Kidney (tissue), 13 donors: ENCODE measurements at regions not wholly inside any gene's neighbourhood (a gene's known extent, or its start where the extent isn't known, plus 50 kb on each side); places are given as distances from the start of the nearest gene placed in this dataset.

Experiments
- DNase-seq, 5 donors: peaks; one replicate each; pipeline ENCODE4 v3.0.0-alpha.2; 2013 to 2020
- FAIRE-seq: peaks from 2 replicates; lab custom pipeline; 2012; peaks lifted over from hg19 to GRCh38; lab: Jason Lieb, UNC
- H3K27ac ChIP-seq, 2 donors: one replicate each; pipeline ENCODE4 v1.7.0; 2013; ENCODE audit warnings: low read depth in 2 of 2, low read length in 2 of 2, inconsistent platforms in 1 of 2
- H3K27me3 ChIP-seq: one replicate; pipeline ENCODE4 v1.7.1; 2013; ENCODE audit warnings: low read length, inconsistent platforms; ENCODE audit not compliant: control insufficient read depth, insufficient read depth
- H3K36me3 ChIP-seq, 3 donors: one replicate each; pipeline versions ENCODE4 v1.7.0 to v1.7.1; 2013; ENCODE audit warnings: low read length in 3 of 3, control low read depth in 1 of 3, inconsistent platforms in 1 of 3; ENCODE audit not compliant: insufficient read depth in 3 of 3, control insufficient read depth in 2 of 3
- H3K4me1 ChIP-seq, 3 donors: one replicate each; pipeline versions ENCODE4 v1.7.0 to v1.7.1; 2013; ENCODE audit warnings: low read length in 3 of 3, inconsistent platforms in 1 of 3, low read depth in 1 of 3; ENCODE audit not compliant: control insufficient read depth in 2 of 3, insufficient read depth in 2 of 3
- H3K4me3 ChIP-seq, 3 donors: one replicate each; pipeline versions ENCODE4 v1.7.0 to v1.8.1; 2013; ENCODE audit warnings: low read length in 3 of 3, control low read depth in 1 of 3, inconsistent platforms in 1 of 3
- H3K9ac ChIP-seq, 3 donors: one replicate each; pipeline versions ENCODE4 v1.7.0 to v1.7.1; 2013; ENCODE audit warnings: low read length in 3 of 3, control low read depth in 1 of 3, inconsistent platforms in 1 of 3
- H3K9me3 ChIP-seq, 3 donors: one replicate each; pipeline versions ENCODE4 v1.7.0 to v1.7.1; 2013; ENCODE audit warnings: low read length in 3 of 3, control low read depth in 1 of 3, inconsistent platforms in 1 of 3; ENCODE audit not compliant: control insufficient read depth in 2 of 3, insufficient read depth in 1 of 3
- CTCF ChIP-seq: IDR thresholded peaks from 3 replicates; pipeline ENCODE4 v1.5.1; 2012; ENCODE audit warnings: mild to moderate bottlenecking, moderate library complexity, borderline replicate concordance; ENCODE audit not compliant: insufficient read depth; ENCODE audit errors: extremely low read depth
- intact Hi-C: fragments of 100-400 bp; cut with DNase I; formaldehyde crosslinking; loops from one replicate; pipeline ENCODE4 v1.11.1; 2022
- donor health status: control.
- donor health status: control.
- donor health status: control.
- donor health status: control.
- donor health status: control.
- donor health status: DM: yes; HTN: yes; CAD: no.
- donor health status: Normal renal cell carcinoma (clear cell type).

- no peaks in the 10 kb centered on the region for H3K27me3 ChIP-seq
- H3K9me3 ChIP-seq = no peaks in the 10 kb centered on the region
- no peak overlapping the region for H3K27ac ChIP-seq
- no peaks in the 10 kb centered on the region for H3K36me3 ChIP-seq
- FAIRE-seq (peak; percentile 13), DNase-seq (no peak)
- no peak for TF ChIP-seq CTCF
- no peak overlapping the region for H3K9ac ChIP-seq
- H3K4me1 ChIP-seq = no peaks in the 10 kb centered on the region
- no peak overlapping the region for H3K4me3 ChIP-seq
- intact Hi-C loops = no loop called here
These were observed 156.5 kb upstream of the ABI3BP start for GRCh38 chr3:101149707-101150106.

- TF ChIP-seq CTCF = no peak
- no peak for FAIRE-seq
These were observed 156.0 kb upstream of the ABI3BP start for GRCh38 chr3:101149251-101149650.

GRCh38 chr3:101148001-101148400 is 154.8 kb upstream of the ABI3BP start:
- Histone ChIP-seq H3K36me3 (no peaks in the 10 kb centered on the region), H3K9me3 (no peaks in the 10 kb centered on the region), H3K4me1 (no peaks in the 10 kb centered on the region), H3K4me3 (no peak overlapping the region), H3K27ac (no peak overlapping the region), H3K27me3 (no peaks in the 10 kb centered on the region), H3K9ac (no peak overlapping the region)
- DNase-seq (no peak), FAIRE-seq (no peak)
- intact Hi-C loops = no loop called here
- no peak for TF ChIP-seq CTCF

More at GRCh38 chr3:101149251-101149650, 156.0 kb upstream of the ABI3BP start:
- Histone ChIP-seq H3K27ac (no peak overlapping the region), H3K4me3 (no peak overlapping the region), H3K9ac (no peak overlapping the region), H3K4me1 (no peaks in the 10 kb centered on the region), H3K9me3 (no peaks in the 10 kb centered on the region), H3K36me3 (no peaks in the 10 kb centered on the region), H3K27me3 (no peaks in the 10 kb centered on the region)
- intact Hi-C loops = no loop called here
- no peak for DNase-seq

- H3K4me1 ChIP-seq = no peaks in the 10 kb centered on the region
- FAIRE-seq (no peak), DNase-seq (no peak)
- no peaks in the 10 kb centered on the region for H3K27me3 ChIP-seq
- intact Hi-C loops = no loop called here
- no peaks in the 10 kb centered on the region for H3K9me3 ChIP-seq
- H3K27ac ChIP-seq = no peak overlapping the region
- no peak overlapping the region for H3K9ac ChIP-seq
- no peak overlapping the region for H3K4me3 ChIP-seq
- H3K36me3 ChIP-seq = no peaks in the 10 kb centered on the region
- TF ChIP-seq CTCF = no peak
These were observed 153.7 kb upstream of the ABI3BP start for GRCh38 chr3:101146946-101147345.
